GM19023 (cell line): ENCODE measurements at regions not wholly inside any gene's neighbourhood (a gene's known extent, or its start where the extent isn't known, plus 50 kb on each side); places are given as distances from the start of the nearest gene placed in this dataset.

Experiments used
- ATAC-seq: cut with Tn5 transposase; IDR thresholded peaks from one replicate; pipeline ENCODE4 v1.9.1; 2021; ENCODE audit warnings: mild to moderate bottlenecking, moderate library complexity; ENCODE audit not compliant: unreplicated experiment

DNA sequence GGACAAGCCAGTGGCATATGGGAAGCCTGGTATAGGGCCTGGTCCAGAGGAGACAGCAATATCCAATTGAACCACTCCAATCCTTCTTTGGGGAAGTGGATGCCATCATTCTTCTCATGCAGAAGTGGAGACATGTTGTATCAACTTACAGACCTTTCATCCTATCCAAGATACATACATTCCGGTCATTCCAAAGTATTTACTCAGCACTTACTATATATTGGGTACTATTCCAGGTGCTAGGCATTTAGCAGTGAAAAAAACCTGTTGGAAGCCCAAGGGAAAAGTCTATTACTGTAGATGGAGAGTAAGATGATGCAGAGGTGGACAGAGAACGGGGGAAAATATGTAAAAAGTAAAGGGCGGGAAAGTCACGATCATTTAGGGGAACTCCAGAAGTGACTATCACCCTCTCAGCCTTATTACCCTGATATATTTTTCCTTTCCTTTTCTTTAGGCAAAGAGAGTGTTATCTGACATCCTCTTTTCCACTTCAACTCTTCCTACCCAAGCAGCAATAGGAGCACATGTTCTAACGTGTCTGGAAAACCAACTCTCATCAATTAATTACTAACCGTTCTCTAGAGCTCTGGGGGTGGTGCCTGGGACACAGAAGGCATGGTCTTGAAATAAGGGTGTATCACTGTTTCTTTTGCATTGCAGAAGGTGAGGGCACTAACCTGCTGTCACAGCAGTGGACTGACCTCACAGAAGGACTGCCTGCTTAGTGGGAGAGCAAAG is 210.1 kb upstream of the MAF start:
- ATAC-seq: no peak

DNA sequence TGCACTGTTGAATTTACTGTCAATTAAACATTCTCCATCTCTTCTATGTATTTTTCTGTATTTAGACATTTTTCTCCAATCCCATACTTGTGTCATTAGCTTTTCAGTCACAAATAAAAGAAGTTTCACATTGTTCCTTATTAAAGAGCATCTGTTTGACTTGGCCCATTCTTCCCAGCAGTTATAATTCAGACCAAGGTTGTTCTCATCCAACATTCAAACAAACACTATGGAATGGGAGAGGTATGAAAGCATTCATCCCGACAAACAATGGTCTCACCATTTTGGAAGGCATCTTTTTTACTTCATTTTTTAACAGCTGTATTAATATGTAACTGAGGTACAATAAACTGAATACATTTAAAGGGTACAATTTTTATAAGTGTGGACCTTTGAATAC is 208.8 kb upstream of the MAF start:
- ATAC-seq: no peak

DNA sequence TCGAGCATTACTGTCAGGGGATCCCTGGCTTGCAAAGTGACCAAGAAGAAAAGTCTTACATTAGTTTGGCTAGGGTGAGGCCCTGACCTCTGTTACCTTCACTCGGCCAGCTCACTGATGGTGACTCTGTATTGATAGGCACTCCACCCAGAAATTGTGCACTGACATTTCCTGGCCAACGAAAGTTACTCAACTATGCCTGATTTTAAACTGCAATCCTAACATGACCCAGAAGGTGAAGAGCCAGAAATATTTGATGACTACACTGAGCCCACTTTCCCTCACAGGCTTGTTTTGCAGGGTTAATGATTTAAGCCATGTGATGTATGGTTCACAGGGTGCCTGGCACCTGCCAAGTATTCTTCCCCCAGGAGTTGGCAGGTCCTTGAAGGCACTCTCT is 208.2 kb upstream of the MAF start:
- no peak for ATAC-seq

DNA sequence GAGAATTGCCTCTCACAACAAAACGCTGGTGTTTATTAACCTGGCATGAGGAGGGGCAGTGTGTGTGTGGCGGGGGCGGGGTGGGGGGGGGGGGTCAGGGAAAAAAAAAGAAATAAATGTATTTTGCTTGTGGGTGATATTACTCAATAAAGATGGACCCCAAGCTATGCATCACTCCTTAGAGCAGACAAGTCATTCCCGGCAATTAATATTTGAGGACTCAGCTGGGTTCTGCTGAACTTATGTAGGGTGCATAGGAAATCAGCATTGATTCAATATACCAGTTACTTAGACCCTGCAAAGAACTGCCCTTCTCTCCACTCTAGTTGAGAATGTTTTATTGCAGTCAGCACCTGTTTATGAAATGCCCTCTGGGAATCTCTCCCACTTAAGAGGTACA is 206.2 kb upstream of the MAF start:
- ATAC-seq: no peak

DNA sequence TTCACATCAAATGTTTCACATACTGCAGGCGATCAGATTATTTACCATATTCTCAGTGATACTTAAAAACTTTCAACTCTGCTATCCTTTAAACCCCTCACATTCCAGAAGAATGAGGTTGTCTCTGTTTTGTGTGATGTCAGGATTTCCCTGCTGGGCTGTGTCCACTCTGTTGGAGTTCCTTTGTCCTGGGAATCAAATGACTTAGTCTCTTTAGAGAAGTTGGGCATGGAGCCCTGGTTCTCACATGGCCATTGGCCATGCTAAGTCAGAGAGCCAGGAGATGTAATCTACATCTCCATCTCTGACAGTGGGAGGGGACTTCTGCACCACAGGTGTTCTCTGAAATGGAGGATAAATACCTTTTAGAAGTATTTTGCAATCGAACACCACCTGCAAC is 205.1 kb upstream of the MAF start:
- ATAC-seq: no peak

DNA sequence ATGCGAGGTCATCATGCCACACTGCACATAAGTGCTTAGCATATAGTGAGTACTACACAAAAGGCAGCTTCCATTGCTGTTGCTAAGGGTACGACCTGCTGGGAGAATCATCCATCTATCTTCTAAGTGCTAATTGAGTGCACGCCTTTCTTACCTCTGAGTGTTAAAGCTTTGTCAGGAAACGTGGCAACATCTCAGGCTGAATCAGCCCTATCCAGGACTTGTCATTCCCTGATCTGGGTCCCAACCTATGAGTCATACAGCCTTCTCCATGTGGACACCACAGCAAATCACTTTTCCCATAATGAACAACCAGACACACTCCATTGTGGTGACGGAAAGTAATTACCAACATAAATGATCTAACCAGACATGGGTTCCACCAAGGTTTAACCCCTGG is 201.1 kb upstream of the MAF start:
- no peak for ATAC-seq

DNA sequence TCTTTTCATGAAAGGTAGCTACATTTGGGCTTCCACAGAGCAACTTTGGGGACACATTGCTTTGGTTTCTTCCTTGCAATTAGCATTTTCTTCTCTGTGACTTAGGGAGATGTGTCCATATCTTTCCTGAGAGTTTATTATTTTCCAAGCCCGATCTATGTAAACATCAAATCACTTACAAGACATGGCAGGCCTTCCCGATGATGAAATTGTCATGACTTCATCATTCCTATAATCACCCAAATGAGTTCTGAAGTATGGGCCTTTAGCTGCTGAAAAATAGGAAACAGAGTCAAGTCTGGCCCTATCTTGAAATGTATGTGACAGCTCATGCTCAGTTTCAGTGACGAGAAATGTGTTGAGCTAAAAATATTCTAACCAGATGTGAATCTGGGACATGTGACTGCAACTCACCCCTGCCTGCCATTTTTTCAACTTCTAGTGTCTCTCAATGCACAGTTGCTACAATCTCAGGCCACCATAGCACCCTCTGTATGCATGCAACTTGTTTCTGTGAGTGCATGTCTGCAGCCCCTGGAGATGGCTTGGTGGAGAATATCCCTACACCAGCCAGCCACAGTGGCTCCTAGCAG is 199.6 kb upstream of the MAF start:
- ATAC-seq: no peak

DNA sequence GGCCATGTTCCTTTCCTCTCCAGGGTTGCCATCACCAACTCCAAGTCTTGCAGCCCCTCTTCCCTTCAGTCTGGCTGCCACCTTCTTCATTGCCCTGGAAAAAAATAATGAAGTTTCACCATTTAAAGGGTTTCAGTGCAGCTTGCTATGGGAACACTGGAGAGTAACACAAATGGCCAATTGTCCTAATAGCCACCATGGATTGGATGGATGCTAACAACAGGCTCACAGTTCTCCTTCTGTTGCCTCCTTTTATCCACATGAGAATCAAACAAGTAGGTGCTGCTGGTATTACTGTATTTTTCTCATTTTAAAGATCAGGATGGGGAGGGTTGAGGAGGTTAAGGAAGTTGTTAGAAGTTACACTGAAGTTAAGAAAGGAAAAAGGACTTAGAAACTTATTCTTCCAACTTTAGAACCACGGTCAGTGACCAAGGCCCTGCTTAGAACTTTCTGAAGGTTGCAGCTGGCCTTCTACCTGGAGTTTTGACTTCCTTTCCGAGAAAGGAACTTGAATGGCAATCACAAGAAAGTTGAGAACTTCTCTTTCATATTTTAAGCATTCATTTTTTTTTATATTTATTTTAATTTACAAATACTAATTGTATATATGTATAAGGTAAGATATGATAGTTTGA is 198.0 kb upstream of the MAF start:
- ATAC-seq: no peak

DNA sequence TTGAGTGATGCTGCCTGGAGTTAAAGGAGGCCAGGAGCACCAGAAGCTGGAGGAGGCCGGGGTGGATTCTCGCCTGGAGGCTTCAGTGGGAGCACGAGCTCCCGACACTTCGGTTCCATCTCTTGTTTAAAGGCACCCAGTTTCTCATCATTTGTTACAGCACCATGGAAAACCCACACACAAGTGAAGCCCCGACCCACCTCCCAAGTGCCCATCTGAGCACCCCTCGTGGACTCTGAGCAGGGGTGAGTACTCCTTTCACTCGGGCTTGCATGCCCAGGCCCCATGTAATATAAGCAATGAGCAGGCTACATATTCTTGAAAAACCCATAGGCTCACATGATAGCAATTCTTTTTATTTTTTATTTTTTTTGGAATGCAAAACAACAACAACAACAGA is 196.9 kb upstream of the MAF start:
- ATAC-seq: no peak

DNA sequence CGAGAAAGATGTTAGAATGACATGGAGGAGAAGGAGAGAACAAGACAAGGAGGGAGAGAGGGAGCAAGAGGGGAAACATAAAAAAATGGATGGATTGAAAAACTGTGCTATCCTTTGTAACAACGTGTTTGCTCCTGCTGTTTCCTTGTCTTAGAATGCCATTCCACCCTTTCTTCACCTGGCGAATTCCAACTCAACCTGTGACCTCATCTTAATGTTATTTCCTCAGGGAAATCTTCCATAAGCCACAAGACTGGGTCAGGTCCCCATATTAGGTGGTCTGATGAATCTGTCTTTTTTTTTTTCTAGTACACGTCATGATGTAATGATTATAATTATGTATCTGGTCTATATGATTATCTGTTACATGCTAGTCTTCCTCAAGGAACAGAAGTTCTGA is 195.0 kb upstream of the MAF start:
- no peak for ATAC-seq

DNA sequence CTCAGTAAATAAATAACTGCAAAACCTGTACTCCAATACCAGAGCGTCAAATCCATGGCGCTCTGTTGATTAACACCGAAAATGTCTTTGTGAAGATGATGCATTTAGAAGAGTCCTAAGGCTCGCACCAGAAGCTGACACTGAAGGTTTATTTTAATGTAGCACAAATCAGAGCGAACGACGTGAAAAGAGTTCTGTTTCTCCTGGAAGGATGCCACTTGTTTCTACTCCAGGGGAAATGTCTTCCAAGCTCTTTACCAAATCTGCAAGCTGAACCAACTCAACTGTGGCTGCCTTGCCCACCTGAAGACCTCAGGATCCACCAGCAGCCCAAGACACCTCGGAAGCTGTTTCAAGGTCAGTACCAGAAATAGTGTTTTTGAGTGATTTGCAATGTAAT is 194.4 kb upstream of the MAF start:
- no peak for ATAC-seq

DNA sequence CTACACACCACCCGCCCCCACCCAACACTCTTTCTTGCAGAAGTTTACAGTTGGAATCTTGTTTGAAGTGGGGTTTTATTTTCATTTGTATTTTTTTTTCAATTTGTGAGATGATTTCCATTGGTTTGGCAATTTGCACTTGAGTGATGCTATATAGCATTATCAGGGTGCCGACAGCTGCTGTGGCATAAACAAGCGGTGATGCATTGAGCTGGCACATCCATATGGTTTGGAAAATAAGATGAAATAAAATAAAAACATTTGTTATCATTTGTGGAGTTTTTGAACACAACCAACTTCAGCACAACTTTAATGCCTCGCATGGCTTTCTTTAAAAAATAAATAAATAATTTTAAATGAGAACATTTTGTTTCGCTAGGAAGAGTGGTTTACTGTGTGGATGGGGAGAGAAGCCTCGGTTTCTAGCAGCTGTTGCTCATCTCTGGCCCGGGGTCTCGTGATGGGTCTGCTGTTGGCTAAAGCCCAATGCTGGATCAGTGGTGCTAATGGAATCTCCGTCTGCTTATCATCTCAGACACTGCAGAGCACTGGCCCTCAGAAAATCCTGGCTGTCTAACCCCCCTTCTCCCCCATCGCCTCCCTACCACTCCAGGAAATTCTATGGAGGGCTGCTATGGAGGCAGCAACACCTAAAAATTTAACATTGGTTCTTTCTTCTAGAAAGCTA is 192.3 kb upstream of the MAF start:
- no peak for ATAC-seq

DNA sequence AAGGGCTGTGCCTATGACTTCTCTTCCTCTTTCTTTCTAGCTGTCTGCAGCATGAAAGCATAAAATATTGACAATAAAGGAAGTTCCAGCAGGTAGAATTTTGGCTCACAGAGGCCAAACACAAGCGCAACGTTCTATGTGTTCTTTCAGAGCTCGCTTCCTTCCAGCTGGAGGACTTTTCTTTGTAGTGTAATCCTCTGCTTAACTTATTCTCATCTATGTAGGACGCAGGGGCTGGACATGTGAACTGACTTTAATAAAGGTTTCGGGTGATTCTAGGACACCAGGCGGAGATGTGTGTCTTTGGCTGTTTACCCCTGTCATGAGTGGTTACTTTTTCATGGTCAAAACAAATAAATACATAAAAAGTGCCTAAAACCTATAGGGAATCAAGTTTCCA is 191.5 kb upstream of the MAF start:
- no peak for ATAC-seq

DNA sequence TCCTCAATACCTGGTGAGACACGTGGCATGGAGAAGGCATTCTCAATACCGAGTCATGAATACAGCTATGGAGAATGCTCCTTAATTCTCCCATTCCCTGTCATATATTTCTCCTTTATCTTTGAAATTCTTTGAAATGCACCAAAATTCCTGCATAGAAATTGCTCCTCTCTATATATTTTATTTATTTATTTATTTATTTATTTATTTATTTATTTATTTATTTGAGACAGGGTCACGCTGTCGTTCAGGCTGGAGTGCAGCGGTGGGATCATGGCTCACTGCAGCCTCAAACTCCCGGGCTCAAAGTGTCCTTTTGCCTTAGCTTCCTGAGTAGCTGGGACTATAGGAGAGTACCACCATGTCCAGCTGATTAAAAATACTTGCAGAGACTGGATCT is 190.3 kb upstream of the MAF start:
- ATAC-seq: no peak

DNA sequence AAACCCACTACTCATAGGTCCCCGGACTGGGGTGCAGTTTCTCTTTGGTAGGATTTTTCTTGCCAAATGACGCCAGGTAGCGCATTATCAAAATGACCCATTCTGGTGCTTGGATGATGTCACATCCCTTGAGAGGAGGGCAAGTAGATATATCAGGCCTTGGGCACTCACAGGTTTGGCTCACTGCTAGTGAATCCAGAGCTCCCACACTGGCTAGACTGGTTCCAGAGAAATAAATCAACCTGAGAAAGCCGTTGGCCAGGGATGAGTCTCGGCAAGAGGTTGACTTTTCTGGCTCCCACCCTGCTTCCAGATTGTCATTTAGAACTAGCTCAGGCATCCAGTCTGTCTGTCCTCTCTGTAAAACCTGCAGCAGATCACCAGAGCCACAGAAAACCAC is 188.4 kb upstream of the MAF start:
- no peak for ATAC-seq

DNA sequence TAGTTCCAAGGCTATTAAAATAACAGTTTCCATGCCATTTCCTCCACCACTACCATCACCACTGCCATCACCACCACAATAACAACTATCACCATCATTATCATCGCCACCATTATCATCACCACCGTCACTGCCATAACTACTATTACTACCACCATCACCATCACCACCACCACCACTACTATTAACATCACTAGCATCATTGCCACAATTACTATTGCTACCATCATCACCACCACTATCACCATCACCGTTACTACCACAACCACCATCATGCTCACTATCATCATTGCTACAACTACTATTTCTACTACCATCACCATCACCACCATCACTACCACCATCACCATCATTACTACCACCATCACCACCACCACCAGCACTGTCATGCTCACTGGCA is 185.9 kb upstream of the MAF start:
- ATAC-seq: no peak

DNA sequence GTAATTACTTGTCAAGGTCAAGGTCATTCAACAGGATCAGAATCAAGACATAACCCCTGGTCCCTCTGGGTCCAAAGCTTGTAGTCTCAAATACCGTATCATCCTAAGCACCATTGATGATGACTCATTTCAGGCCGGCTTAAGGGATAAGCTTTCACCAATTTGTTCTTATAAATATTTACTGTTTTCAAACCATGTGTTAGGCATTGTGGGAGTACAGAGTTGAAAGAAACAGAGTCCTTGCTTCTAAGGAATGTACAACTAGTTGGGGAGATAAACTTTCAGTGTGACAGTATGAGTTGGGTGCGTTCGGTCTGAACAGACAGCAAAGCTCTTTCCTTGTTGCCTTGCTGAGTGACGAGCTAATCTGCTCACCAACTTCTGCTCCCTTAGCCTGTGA is 183.5 kb upstream of the MAF start:
- no peak for ATAC-seq

DNA sequence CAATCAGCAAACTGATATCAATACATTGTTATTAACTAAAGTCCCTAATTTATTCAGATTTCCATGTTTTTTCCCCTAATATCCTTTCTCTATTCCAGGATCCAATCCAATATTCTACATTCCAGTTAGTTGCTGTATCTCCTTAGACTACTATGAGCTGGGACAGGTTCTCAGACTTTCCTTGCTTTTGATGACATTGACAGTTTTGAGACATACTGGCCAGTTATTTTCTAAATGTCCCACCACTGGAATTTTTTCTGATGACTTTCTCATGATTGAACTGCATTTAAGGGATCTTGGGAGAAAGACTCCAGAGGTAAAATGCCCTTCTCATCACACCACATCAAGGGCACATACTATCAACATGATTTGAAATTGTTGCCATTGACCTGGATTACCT is 177.1 kb upstream of the MAF start:
- no peak for ATAC-seq

DNA sequence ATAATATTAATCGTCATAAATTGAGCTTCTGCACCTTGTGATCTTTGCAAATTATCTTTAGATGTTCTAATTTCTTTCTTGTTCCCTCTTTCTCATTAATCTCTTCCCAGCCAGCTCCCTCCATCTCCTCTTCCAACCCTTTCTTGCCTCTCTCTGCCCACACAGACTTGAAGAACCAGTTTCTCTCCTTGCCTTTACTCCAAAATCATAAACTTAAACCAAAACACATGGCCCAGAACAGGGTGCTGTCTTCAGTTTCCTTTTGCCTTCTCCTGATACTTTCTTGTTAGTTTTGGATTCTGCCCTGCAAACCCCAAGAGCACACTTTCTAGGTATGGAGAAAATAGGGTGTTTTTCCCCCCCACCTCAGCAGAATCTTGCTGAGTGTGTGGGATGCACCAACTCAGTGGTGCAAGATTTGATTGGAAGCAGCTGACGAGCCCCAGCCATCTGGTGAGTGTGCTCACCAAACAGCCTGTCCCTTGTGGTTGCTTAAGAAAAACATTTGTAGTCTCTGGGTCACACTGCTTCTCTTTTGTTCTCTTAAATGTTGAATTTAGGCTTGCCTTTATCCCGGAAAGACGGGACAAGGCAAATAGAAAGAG is 175.8 kb upstream of the MAF start:
- ATAC-seq: no peak

DNA sequence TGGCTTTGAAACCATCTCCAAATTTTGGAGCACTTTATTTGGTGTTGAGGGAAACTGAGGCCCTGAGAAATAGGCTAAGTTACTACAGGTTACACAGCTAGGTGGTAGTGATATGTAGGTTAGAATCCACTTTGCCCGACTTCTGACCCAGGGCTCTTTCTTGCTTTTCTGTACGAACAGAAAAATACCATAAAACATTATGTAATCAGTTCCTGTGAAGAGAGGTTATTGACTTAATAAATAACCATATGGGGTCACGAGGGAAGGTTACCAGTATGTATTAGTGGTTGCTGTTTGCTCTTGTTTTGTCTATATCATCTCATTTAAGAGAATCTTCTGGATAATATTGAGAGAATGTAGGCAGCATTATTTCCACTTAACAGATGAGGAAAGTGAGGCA is 172.2 kb upstream of the MAF start:
- ATAC-seq: no peak

DNA sequence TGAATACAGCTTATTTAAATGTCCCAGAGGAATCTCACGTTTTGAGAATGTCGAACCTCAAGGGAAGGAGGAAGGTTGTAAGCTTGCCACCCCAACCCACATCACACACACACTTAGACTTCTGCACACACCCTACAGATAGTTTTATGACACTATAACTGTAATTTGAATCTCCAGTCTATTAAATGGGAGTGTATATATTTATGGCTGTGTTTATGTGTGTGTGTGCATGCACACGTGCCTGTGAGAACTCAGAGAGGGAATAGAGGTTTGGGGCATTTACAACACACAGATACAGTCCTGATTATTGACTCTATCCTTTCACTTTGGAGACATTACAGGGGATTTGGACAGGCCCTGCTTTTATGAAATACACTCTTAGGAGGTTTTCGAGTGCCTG is 171.5 kb upstream of the MAF start:
- no peak for ATAC-seq
